ENCODE measurements at regions not wholly inside any gene's neighbourhood (a gene's known extent, or its start where the extent isn't known, plus 50 kb on each side); places are given as distances from the start of the nearest gene placed in this dataset.

GRCh38 chr10:2584385-2584784 lies 483.0 kb upstream of the PFKP start:
- no peak for TF ChIP-seq CTCF (IDR thresholded peaks at IDR 0.05)
- TF ChIP-seq POLR2A (IDR thresholded peaks at IDR 0.05) = no peak
